Tibial nerve (tissue), 4 donors: ENCODE measurements at regions not wholly inside any gene's neighbourhood (a gene's known extent, or its start where the extent isn't known, plus 50 kb on each side); places are given as distances from the start of the nearest gene placed in this dataset.

Experiments used
- DNase-seq, 2 donors: peaks; one replicate each; pipeline ENCODE4 v3.0.0-alpha.2; 2019; ENCODE audit warnings: low spot score in 2 of 2
- H3K27ac ChIP-seq, 4 donors: fragments of 200-600 bp; sonication (generic) in 3 of 4; one replicate each; pipeline ENCODE4 v1.5.1; 2017 to 2019; ENCODE audit warnings: mild to moderate bottlenecking in 1 of 4
- H3K27me3 ChIP-seq, 2 donors: fragments of 200-600 bp; sonication (generic) in 1 of 2; one replicate each; pipeline versions ENCODE4 v1.5.1 to v1.6.0; 2017 to 2019
- H3K36me3 ChIP-seq, 3 donors: fragments of 200-600 bp; sonication (generic); one replicate each; pipeline ENCODE4 v1.5.1; 2018 to 2019
- H3K4me1 ChIP-seq, 4 donors: fragments of 200-600 bp; sonication (generic) in 3 of 4; one replicate each; pipeline ENCODE4 v1.5.1; 2017 to 2019
- H3K4me3 ChIP-seq, 4 donors: fragments of 200-600 bp; sonication (generic) in 3 of 4; one replicate each; pipeline ENCODE4 v1.5.1; 2017 to 2019; ENCODE audit warnings: mild to moderate bottlenecking in 1 of 4, moderate library complexity in 1 of 4
- H3K9me3 ChIP-seq, 4 donors: fragments of 200-600 bp; sonication (generic) in 3 of 4; one replicate each; pipeline ENCODE4 v1.5.1; 2017 to 2019
- EP300 ChIP-seq, 2 donors: sonication (generic); formaldehyde crosslinking; IDR thresholded peaks; one replicate each; pipeline ENCODE4 v1.6.1; 2017; ENCODE audit warnings: antibody characterized with exemption in 2 of 2, mild to moderate bottlenecking in 1 of 2
- POLR2A ChIP-seq, 2 donors: fragments of 450-650 bp; IDR thresholded peaks; one replicate each; pipeline ENCODE4 v1.6.1; 2017; ENCODE audit warnings: antibody characterized with exemption in 2 of 2, mild to moderate bottlenecking in 2 of 2, moderate library complexity in 2 of 2
- WGBS, 2 donors: methylation state at CpG; one replicate each; pipeline ENCODE4 v1.1.5; 2018; 5-methylcytosine and 5-hydroxymethylcytosine counted together
- TF ChIP-seq, protein P1 (sequence below), 5 experiments: fragments of 200-600 bp in 3 of 5; fragments of 450-650 bp in 2 of 5; sonication (generic) in 3 of 5; IDR thresholded peaks; one replicate each; pipeline ENCODE4 v1.5.1; 2016 to 2019; ENCODE audit warnings: antibody characterized with exemption in 5 of 5, mild to moderate bottlenecking in 3 of 5, moderate library complexity in 2 of 5

DNA sequence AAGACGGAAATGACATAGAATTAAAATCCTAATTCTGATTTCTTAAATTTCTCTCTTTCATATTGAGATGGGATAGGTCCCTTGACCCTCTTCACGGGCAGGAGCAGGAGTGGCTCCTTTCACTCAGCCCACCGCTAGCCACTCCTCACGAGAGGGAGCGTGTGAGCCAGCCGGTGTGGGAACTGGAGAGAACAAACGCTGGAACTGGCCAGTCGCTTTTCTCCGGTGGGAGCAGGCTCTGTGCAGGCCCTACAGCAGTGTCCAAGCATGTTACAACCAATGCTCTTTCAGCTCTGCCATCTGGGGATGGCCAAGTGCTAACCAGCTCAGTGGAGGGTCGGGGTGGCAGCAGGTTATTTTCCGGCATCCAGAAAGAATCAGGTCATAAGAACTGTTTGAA, 815.5 kb upstream of the ADGRL4 start:
- WGBS, 2 donors, result 92 to 94% methylated on average over 11 of the region's 11 CpGs
- Histone ChIP-seq H3K4me1 (no peaks in the 10 kb centered on the region), H3K27me3 (no peaks in the 10 kb centered on the region), H3K4me3 (no peak overlapping the region), H3K9me3 (no peaks in the 10 kb centered on the region), H3K27ac (no peak overlapping the region), H3K36me3 (no peaks in the 10 kb centered on the region)
- DNase-seq, result no peak
- no peak for TF ChIP-seq POLR2A (IDR thresholded peaks at IDR 0.05)
- TF ChIP-seq, protein P1, sequence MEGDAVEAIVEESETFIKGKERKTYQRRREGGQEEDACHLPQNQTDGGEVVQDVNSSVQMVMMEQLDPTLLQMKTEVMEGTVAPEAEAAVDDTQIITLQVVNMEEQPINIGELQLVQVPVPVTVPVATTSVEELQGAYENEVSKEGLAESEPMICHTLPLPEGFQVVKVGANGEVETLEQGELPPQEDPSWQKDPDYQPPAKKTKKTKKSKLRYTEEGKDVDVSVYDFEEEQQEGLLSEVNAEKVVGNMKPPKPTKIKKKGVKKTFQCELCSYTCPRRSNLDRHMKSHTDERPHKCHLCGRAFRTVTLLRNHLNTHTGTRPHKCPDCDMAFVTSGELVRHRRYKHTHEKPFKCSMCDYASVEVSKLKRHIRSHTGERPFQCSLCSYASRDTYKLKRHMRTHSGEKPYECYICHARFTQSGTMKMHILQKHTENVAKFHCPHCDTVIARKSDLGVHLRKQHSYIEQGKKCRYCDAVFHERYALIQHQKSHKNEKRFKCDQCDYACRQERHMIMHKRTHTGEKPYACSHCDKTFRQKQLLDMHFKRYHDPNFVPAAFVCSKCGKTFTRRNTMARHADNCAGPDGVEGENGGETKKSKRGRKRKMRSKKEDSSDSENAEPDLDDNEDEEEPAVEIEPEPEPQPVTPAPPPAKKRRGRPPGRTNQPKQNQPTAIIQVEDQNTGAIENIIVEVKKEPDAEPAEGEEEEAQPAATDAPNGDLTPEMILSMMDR (IDR thresholded peaks at IDR 0.05), result no peak
- TF ChIP-seq EP300 (IDR thresholded peaks at IDR 0.05), result no peak

DNA sequence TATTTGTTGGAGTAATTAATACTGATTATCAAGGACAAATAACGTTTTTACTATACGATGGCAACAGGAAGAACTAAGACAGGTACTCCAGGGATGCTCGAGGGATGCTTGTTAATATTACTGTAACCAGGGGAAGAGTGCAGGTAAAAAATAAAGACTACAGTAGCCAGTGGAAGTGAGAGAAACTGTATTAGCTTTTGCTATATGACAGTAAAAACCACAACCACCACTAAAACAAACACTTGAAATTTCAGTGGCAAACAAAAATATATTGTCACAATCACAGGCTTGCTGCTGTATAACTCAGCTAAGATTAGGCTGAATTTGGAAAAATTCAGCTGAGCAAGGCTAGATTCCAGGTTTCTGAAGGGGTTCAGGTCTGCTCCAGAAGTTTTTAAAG, 812.6 kb upstream of the ADGRL4 start:
- TF ChIP-seq POLR2A (IDR thresholded peaks at IDR 0.05), result no peak
- Histone ChIP-seq H3K4me3 (no peak overlapping the region), H3K4me1 (no peaks in the 10 kb centered on the region), H3K9me3 (no peaks in the 10 kb centered on the region), H3K36me3 (no peaks in the 10 kb centered on the region), H3K27me3 (no peaks in the 10 kb centered on the region), H3K27ac (no peak overlapping the region)
- DNase-seq, result no peak
- WGBS, 2 donors, result 91 to 92% methylated on average over 3 of the region's 3 CpGs

DNA sequence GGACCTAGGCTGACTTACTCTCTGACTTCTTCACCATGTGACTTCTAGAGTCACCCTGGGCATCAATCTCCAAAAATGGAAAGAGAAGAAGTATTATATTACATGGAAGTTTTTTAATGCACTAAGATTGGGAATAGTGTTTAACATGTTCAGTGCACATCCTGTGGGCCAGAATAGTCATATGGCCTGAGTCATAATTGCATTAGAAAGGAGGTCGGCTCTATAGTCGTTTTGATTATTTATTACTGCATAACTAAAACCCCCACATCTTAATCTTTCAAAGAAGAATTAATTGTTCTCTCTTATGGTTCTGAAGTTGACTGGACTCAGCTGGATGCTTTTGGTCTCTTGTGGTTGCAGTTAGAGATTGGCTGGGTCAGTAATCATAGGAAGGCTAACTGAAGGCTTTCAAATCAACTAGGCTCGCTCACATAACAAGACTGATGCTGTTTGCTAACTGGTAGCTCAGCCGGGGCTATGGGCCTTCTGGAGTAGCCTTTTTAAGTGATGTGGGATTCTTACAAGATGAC, 810.6 kb upstream of the ADGRL4 start:
- 65 to 69% methylated on average over 4 of the region's 4 CpGs for WGBS, 2 donors
- TF ChIP-seq, protein P1 (IDR thresholded peaks at IDR 0.05), result no peak
- TF ChIP-seq POLR2A (IDR thresholded peaks at IDR 0.05), result no peak
- no peak for TF ChIP-seq EP300 (IDR thresholded peaks at IDR 0.05)
- H3K4me1 ChIP-seq, result no peaks in the 10 kb centered on the region
- no peak for DNase-seq
- no peak overlapping the region for H3K27ac ChIP-seq
- H3K36me3 ChIP-seq, result no peaks in the 10 kb centered on the region
- no peaks in the 10 kb centered on the region for H3K27me3 ChIP-seq
- H3K9me3 ChIP-seq, result no peaks in the 10 kb centered on the region
- no peak overlapping the region for H3K4me3 ChIP-seq

DNA sequence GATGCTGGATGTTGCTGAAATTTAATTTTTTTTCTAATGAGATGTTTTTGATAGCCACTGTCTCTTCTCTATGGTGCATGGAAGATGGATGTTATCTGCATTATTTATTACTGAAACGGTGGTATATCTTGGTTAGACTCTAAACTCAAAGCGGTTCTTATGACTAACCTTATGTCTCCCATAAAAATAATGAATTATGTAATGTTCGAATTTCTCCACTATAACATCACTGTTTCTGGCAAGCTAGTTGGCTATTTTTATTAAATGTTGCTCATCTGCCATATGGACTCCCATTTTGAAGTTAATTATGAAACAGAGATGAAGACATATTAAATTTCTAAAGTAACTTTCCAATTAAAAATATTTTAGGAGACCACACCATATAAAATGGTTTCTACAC, 808.6 kb upstream of the ADGRL4 start:
- Histone ChIP-seq H3K27ac (no peak overlapping the region), H3K27me3 (no peaks in the 10 kb centered on the region), H3K4me3 (no peak overlapping the region), H3K9me3 (no peaks in the 10 kb centered on the region), H3K4me1 (no peaks in the 10 kb centered on the region), H3K36me3 (no peaks in the 10 kb centered on the region)
- DNase-seq, result no peak
- TF ChIP-seq, protein P1 (IDR thresholded peaks at IDR 0.05), result no peak
- WGBS, 2 donors, result 76 to 85% methylated on average over 3 of the region's 3 CpGs

DNA sequence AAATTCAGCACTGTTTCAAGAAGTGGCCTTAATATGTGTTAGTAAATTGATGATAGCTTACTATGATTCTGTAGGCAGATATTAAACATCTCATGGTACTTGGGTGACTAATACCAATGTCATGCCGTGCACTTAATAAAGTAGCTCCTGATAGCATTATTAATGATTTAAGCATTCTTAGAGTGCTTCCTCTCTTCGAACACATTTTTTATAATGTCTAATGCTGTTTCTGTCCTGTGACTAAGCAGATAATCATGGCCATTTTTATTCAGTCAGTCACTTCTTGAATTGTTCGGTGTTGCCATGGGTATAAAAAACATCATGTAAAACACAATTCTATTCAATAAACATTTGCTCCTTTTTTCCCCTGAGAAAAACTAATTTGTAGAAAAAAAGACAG, 804.6 kb upstream of the ADGRL4 start:
- Histone ChIP-seq H3K9me3 (no peaks in the 10 kb centered on the region), H3K4me3 (no peak overlapping the region), H3K36me3 (no peaks in the 10 kb centered on the region), H3K27ac (no peak overlapping the region), H3K27me3 (no peaks in the 10 kb centered on the region), H3K4me1 (no peaks in the 10 kb centered on the region)
- DNase-seq, result no peak
- 52 to 65% methylated on average over 3 of the region's 3 CpGs for WGBS, 2 donors
- TF ChIP-seq EP300 (IDR thresholded peaks at IDR 0.05) (no peak), POLR2A (IDR thresholded peaks at IDR 0.05) (no peak)
- TF ChIP-seq, protein P1 (IDR thresholded peaks at IDR 0.05), result no peak
